Vagina (tissue), 2 donors: ENCODE measurements at regions not wholly inside any gene's neighbourhood (a gene's known extent, or its start where the extent isn't known, plus 50 kb on each side); places are given as distances from the start of the nearest gene placed in this dataset.
A peak's percentile ranks its signal among the peaks of the same experiment; 100 is the strongest.

ENCODE experiments used
- POLR2A ChIP-seq, 2 donors: fragments of 450-650 bp; IDR thresholded peaks; one replicate each; pipeline ENCODE4 v1.6.1; 2017; ENCODE audit warnings: antibody characterized with exemption in 2 of 2, mild to moderate bottlenecking in 2 of 2, moderate library complexity in 2 of 2
- POLR2AphosphoS5 ChIP-seq, 2 donors: sonication (generic); formaldehyde crosslinking; IDR thresholded peaks; one replicate each; pipeline ENCODE4 v1.9.0; 2017; ENCODE audit warnings: antibody characterized with exemption in 2 of 2, mild to moderate bottlenecking in 2 of 2, low read depth in 1 of 2; ENCODE audit not compliant: insufficient read depth in 1 of 2

DNA sequence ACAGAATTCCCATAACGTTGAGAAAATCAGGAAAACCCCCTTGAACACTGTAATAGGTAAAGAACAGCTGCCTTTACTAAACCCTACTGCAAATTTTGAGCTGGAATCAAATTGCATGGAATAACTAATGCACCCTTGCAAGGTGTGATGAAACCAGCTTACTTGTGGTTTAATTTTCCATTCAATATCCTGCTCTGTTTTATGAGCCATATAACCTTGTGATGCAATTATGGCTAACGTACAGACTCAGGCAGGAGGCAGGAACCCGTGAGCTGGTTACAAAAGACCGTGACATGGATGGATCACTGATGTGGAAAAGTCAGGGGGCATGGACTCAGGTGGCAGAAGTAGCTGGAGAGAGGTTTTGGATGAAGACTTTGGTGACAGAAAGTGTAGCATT is 438.6 kb downstream of the COG6 start:
- no peak for TF ChIP-seq POLR2A (IDR thresholded peaks at IDR 0.05)
- TF ChIP-seq POLR2AphosphoS5 (IDR thresholded peaks at IDR 0.05; ENCODE audit: insufficient read depth in 1 of 2, low read depth in 1 of 2): peak in 1 of 2 donors; percentile 24
